ENCODE measurements at regions not wholly inside any gene's neighbourhood (a gene's known extent, or its start where the extent isn't known, plus 50 kb on each side); places are given as distances from the start of the nearest gene placed in this dataset.

DNA sequence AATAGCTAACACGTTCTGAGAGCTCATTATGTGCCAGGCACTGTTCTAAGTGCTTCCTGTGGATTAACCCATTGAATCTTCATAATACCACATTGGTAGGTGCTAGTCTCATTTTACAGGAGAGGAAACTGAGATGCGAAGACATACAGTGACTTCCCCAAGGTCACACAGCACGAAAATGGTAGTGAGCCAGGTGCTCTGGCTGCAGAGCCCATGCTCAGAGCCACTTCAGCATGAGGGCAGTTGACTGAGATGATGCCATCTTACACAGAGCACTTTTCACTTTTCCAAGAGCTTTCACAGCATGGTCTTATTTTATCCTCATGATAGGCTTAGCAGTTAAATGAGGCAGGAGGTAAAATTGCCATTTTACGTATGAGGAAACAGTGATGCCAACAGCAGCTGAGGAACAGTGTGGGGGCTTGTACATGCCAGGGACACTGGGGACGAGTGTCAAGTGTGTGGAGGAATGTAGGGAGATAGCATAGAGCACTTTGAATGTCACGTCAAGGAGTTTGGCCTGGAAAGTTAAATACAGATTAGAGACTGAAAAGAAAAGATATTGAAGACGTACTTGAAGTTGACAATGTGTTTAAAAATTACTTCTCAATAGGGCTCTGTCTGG is 180.0 kb downstream of the KIF4B start:
- TF ChIP-seq, protein P1, sequence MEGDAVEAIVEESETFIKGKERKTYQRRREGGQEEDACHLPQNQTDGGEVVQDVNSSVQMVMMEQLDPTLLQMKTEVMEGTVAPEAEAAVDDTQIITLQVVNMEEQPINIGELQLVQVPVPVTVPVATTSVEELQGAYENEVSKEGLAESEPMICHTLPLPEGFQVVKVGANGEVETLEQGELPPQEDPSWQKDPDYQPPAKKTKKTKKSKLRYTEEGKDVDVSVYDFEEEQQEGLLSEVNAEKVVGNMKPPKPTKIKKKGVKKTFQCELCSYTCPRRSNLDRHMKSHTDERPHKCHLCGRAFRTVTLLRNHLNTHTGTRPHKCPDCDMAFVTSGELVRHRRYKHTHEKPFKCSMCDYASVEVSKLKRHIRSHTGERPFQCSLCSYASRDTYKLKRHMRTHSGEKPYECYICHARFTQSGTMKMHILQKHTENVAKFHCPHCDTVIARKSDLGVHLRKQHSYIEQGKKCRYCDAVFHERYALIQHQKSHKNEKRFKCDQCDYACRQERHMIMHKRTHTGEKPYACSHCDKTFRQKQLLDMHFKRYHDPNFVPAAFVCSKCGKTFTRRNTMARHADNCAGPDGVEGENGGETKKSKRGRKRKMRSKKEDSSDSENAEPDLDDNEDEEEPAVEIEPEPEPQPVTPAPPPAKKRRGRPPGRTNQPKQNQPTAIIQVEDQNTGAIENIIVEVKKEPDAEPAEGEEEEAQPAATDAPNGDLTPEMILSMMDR (conservative IDR thresholded peaks at IDR 0.05 in 1 of 2, IDR thresholded peaks at IDR 0.05 in 1 of 2; ENCODE audit: extremely low read depth in 1 of 2, insufficient read depth in 1 of 2, low read depth in 1 of 2, low read length in 2 of 2), result no peak
- TF ChIP-seq EZH2 (IDR thresholded peaks at IDR 0.05; ENCODE audit: borderline replicate concordance, low read length), result no peak
